K562 (cell line): ENCODE measurements at regions not wholly inside any gene's neighbourhood (a gene's known extent, or its start where the extent isn't known, plus 50 kb on each side); places are given as distances from the start of the nearest gene placed in this dataset.

Experiments
- ATAC-seq: fragments of 200-7000 bp; cut with Tn5 transposase; 3 replicates; pipeline ENCODE4 v1.9.1; 2020; ENCODE audit warnings: moderate library complexity
- BruUV-seq: library from RNA; stranded (reverse); fragments of 400-500 nt; replicated peaks from 2 replicates; lab custom pipeline; 2021; lab: Mats Ljungman, UMichigan
- CTCF ChIA-PET: fragments of 300-600 bp; formaldehyde crosslinking; extraction: SDS; loops from one replicate; lab custom pipeline; 2021; ENCODE audit warnings: low intra/inter-chr PET ratio; lab: Yijun Ruan, JAX
- POLR2A ChIA-PET: fragments of 300-600, 350-650 bp; sonication (Branson Sonifier 250); formaldehyde crosslinking; extraction: SDS; loops from one replicate; lab custom pipeline; 2021; ENCODE audit warnings: antibody characterized with exemption, inconsistent platforms; lab: Yijun Ruan, JAX
- DNase-seq, 4 experiments: peaks; one replicate each; pipeline versions ENCODE4 v3.0.0 to v3.0.0-alpha.2; 2011 to 2018; ENCODE audit warnings: low spot score in 3 of 4, mixed read lengths in 3 of 4; ENCODE audit errors: extremely low read depth in 1 of 4
- FAIRE-seq: peaks from 2 replicates; lab custom pipeline; 2011; peaks lifted over from hg19 to GRCh38; lab: Jason Lieb, UNC
- H2AFZ ChIP-seq: 2 replicates; pipeline ENCODE4 v1.6.0; 2011; ENCODE audit warnings: low read depth, low read length, control low read depth, inconsistent platforms
- H3K27ac ChIP-seq: fragments of 200-600 bp; 3 replicates; pipeline ENCODE4 v1.8.0; 2011; ENCODE audit warnings: low read depth, mild to moderate bottlenecking, control low read depth, inconsistent platforms, low read length, moderate library complexity, mixed read lengths; ENCODE audit errors: extremely low read depth
- H3K27me3 ChIP-seq, 2 experiments: fragments of 300-600 bp in 1 of 2; 2 replicates in 1 of 2; 3 replicates in 1 of 2; pipeline versions ENCODE4 v1.6.0 to v1.8.0; 2011; ENCODE audit warnings: inconsistent platforms in 2 of 2, low read length in 2 of 2, mild to moderate bottlenecking in 1 of 2, mixed read lengths in 1 of 2, moderate library complexity in 1 of 2; ENCODE audit not compliant: control insufficient read depth in 2 of 2, insufficient read depth in 2 of 2
- H3K36me3 ChIP-seq: fragments of 300-600 bp; 3 replicates; pipeline ENCODE4 v1.8.0; 2011; ENCODE audit warnings: mild to moderate bottlenecking, low read length, inconsistent platforms; ENCODE audit not compliant: control insufficient read depth, insufficient read depth
- H3K4me1 ChIP-seq, 2 experiments: fragments of 200-600 bp in 1 of 2; replicated peaks in 1 of 2; 2 replicates in 1 of 2; 3 replicates in 1 of 2; pipeline versions ENCODE4 v1.5.1 to v1.8.0; 2011; ENCODE audit warnings: inconsistent platforms in 2 of 2, low read length in 2 of 2, mild to moderate bottlenecking in 1 of 2, mixed read lengths in 1 of 2, moderate library complexity in 1 of 2; ENCODE audit not compliant: control insufficient read depth in 2 of 2, insufficient read depth in 2 of 2
- H3K4me2 ChIP-seq: 2 replicates; pipeline ENCODE4 v1.6.1; 2011; ENCODE audit warnings: low read length, control low read depth, inconsistent platforms, mixed read lengths; ENCODE audit not compliant: insufficient read depth
- H3K4me3 ChIP-seq: fragments of 200-600 bp; sonication (generic), shearing (Covaris generic); 2 replicates; pipeline ENCODE4 v1.5.1; 2016; ENCODE audit warnings: control low read depth, inconsistent platforms
- H3K79me2 ChIP-seq: fragments of 200-600 bp; 3 replicates; pipeline ENCODE4 v1.8.0; 2011; ENCODE audit warnings: low read length, inconsistent platforms; ENCODE audit not compliant: control insufficient read depth, insufficient read depth
- H3K9ac ChIP-seq, 2 experiments: 2 replicates each; pipeline versions ENCODE4 v1.6.0 to v1.6.1; 2011; ENCODE audit warnings: low read depth in 2 of 2, low read length in 2 of 2, control low read depth in 1 of 2, inconsistent platforms in 1 of 2, mild to moderate bottlenecking in 1 of 2, mixed read lengths in 1 of 2; ENCODE audit not compliant: insufficient read depth in 1 of 2
- H3K9me1 ChIP-seq: one replicate; pipeline ENCODE4 v1.6.0; 2011; ENCODE audit warnings: inconsistent platforms, mild to moderate bottlenecking, low read length, moderate library complexity; ENCODE audit not compliant: control insufficient read depth, insufficient read depth
- H3K9me3 ChIP-seq: replicated peaks from 2 replicates; pipeline ENCODE4 v1.5.1; 2011; ENCODE audit warnings: low read depth, low read length, inconsistent platforms; ENCODE audit not compliant: control insufficient read depth, insufficient read depth
- H4K20me1 ChIP-seq: replicated peaks from 2 replicates; pipeline ENCODE4 v1.6.1; 2011; ENCODE audit warnings: low read length, inconsistent platforms, mixed read lengths; ENCODE audit not compliant: control insufficient read depth, insufficient read depth
- E2F6 ChIP-seq, 2 experiments: IDR thresholded peaks; 2 replicates each; pipeline ENCODE4 v1.6.1; 2011; ENCODE audit warnings: borderline replicate concordance in 1 of 2, control low read depth in 1 of 2, low read depth in 1 of 2, low read length in 1 of 2, mild to moderate bottlenecking in 1 of 2, mixed read lengths in 1 of 2, moderate library complexity in 1 of 2; ENCODE audit not compliant: insufficient read depth in 1 of 2, insufficient read length in 1 of 2, poor library complexity in 1 of 2, severe bottlenecking in 1 of 2; ENCODE audit errors: extremely low read depth in 1 of 2
- FOXP4 ChIP-seq: sonication (generic); formaldehyde crosslinking; IDR thresholded peaks from 2 replicates; pipeline ENCODE4 v1.8.0; 2022; ENCODE audit warnings: mild to moderate bottlenecking, missing genetic modification reagents, borderline replicate concordance
- SIN3B ChIP-seq: fragments of 450-650 bp; IDR thresholded peaks from 2 replicates; pipeline ENCODE4 v1.6.1; 2017; ENCODE audit warnings: low read depth, mild to moderate bottlenecking, moderate library complexity
- TAF1 ChIP-seq: IDR thresholded peaks from 2 replicates; pipeline ENCODE4 v1.6.1; 2011; ENCODE audit warnings: mild to moderate bottlenecking, low read length, moderate library complexity; ENCODE audit not compliant: insufficient read depth, control insufficient read depth, severe bottlenecking; ENCODE audit errors: extremely low read depth
- ZNF778 ChIP-seq: fragments of 450-650 bp; formaldehyde crosslinking; IDR thresholded peaks from 2 replicates; pipeline ENCODE4 v1.4.0; 2020; ENCODE audit warnings: mild to moderate bottlenecking, moderate library complexity
- WGBS: fragments of 100-300 bp; shearing (Covaris generic); methylation state at CpG from one replicate; pipeline ENCODE4 v1.1.6; 2016; ENCODE audit warnings: low coverage, mixed read lengths; ENCODE audit not compliant: insufficient coverage; ENCODE audit errors: missing lambda C conversion rate; 5-methylcytosine and 5-hydroxymethylcytosine counted together
- in situ Hi-C: fragments of 300-500 bp; cut with MboI; formaldehyde crosslinking; loops from 4 replicates; pipeline ENCODE4 v1.15.0; 2018; ENCODE audit warnings: inconsistent platforms, mixed read lengths
- intact Hi-C: fragments of 100-400 bp; cut with micrococcal nuclease; formaldehyde crosslinking; loops from 2 replicates; pipeline ENCODE4 v1.14.2; 2022
- TF ChIP-seq, protein P1 (sequence below): fragments of 450-650 bp; IDR thresholded peaks from 2 replicates; pipeline ENCODE4 v1.6.1; 2016; ENCODE audit warnings: borderline replicate concordance
- TF ChIP-seq, protein P2 (sequence below): fragments of 200-800 bp; sonication (Bioruptor generic); IDR thresholded peaks from 2 replicates; pipeline ENCODE4 v1.6.1; 2017; ENCODE audit warnings: missing genetic modification characterization, missing compliant biosample characterization

DNA sequence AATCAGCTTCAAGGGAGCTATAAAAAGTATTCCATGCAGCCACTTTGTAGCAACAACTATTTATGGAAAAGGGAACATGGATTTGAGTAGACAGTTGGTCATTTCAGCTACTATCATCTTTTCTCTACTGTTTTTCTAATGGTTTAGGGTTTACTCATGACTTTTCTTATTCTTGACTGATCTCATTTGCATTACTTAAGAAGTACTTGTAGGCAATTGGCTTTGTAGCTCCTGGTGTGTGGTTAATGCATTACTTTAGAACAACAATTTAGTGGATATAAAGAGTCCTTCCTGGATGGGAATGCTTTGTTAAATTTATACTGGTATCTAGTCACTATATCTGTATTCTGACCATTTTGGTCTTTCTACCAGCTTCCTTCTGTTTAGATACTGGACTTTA lies 59.8 kb upstream of the NTRK2 start:
- Histone ChIP-seq H3K4me1 (no peaks in the 10 kb centered on the region), H3K4me3 (no peak overlapping the region), H3K36me3 (no peaks in the 10 kb centered on the region), H2AFZ (no peak overlapping the region), H3K9ac (no peak overlapping the region), H4K20me1 (no peaks in the 10 kb centered on the region), H3K27me3 (no peaks in the 10 kb centered on the region), H3K4me2 (no peak overlapping the region), H3K9me3 (no peaks in the 10 kb centered on the region), H3K27ac (no peak overlapping the region), H3K9me1 (no peaks in the 10 kb centered on the region), H3K79me2 (no peaks in the 10 kb centered on the region)
- ChIA-PET POLR2A (no interaction called here), CTCF (no interaction called here)
- no peak for FAIRE-seq
- intact Hi-C loops (no loop called here), in situ Hi-C loops (no loop called here)
- no peak for ATAC-seq
- no peak for DNase-seq
- TF ChIP-seq SIN3B = no peak
- TF ChIP-seq, all 486 proteins: peak for 0
- no TSS peak for BruUV-seq

DNA sequence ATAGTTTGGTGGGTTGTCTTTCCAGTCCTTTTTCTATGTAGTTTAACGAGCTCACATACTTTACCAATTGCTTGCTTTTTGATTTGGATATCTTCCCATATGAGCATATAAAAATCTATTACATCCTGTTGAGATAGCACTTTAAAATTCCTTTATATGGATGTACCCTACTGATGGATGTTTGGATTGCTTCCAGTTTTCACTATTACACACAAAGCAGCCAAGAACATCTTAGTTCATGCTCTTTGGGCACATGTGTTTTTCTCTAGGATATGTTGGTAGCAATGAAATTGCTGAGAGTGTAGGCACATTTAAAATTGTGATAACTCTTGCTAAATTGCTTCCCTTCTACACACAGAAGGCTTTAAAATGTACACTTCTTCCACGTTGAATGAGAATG lies 56.1 kb upstream of the NTRK2 start:
- POLR2A ChIA-PET = no interaction called here
- Histone ChIP-seq H3K9ac (no peak overlapping the region), H3K9me3 (no peaks in the 10 kb centered on the region), H3K4me3 (no peak overlapping the region), H3K9me1 (no peaks in the 10 kb centered on the region), H3K4me2 (no peak overlapping the region), H4K20me1 (no peaks in the 10 kb centered on the region), H3K79me2 (no peaks in the 10 kb centered on the region), H3K27ac (no peak overlapping the region), H3K27me3 (no peaks in the 10 kb centered on the region), H2AFZ (no peak overlapping the region), H3K36me3 (no peaks in the 10 kb centered on the region), H3K4me1 (no peaks in the 10 kb centered on the region)
- 3% methylated on average over 2 of the region's 2 CpGs for WGBS
- no TSS peak for BruUV-seq
- in situ Hi-C loops (no loop called here), intact Hi-C loops (no loop called here)
- ATAC-seq (no peak), DNase-seq (no peak), FAIRE-seq (no peak)
- CTCF ChIA-PET = no interaction called here
- TF ChIP-seq, protein P1, sequence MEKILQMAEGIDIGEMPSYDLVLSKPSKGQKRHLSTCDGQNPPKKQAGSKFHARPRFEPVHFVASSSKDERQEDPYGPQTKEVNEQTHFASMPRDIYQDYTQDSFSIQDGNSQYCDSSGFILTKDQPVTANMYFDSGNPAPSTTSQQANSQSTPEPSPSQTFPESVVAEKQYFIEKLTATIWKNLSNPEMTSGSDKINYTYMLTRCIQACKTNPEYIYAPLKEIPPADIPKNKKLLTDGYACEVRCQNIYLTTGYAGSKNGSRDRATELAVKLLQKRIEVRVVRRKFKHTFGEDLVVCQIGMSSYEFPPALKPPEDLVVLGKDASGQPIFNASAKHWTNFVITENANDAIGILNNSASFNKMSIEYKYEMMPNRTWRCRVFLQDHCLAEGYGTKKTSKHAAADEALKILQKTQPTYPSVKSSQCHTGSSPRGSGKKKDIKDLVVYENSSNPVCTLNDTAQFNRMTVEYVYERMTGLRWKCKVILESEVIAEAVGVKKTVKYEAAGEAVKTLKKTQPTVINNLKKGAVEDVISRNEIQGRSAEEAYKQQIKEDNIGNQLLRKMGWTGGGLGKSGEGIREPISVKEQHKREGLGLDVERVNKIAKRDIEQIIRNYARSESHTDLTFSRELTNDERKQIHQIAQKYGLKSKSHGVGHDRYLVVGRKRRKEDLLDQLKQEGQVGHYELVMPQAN = no peak
- TF ChIP-seq TAF1 (no peak), FOXP4 (CRISPR knock-in tag) (no peak), ZNF778 (CRISPR knock-in tag) (no peak), E2F6 (IDR thresholded peaks at IDR 0.05; ENCODE audit: borderline replicate concordance in 1 of 2, extremely low read depth in 1 of 2, insufficient read depth in 1 of 2, insufficient read length in 1 of 2, low read depth in 1 of 2, low read length in 1 of 2, poor library complexity in 1 of 2, severe bottlenecking in 1 of 2) (no peak)
- TF ChIP-seq, protein P2, sequence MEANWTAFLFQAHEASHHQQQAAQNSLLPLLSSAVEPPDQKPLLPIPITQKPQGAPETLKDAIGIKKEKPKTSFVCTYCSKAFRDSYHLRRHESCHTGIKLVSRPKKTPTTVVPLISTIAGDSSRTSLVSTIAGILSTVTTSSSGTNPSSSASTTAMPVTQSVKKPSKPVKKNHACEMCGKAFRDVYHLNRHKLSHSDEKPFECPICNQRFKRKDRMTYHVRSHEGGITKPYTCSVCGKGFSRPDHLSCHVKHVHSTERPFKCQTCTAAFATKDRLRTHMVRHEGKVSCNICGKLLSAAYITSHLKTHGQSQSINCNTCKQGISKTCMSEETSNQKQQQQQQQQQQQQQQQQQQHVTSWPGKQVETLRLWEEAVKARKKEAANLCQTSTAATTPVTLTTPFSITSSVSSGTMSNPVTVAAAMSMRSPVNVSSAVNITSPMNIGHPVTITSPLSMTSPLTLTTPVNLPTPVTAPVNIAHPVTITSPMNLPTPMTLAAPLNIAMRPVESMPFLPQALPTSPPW (CRISPR knock-in tag) = no peak
